Stimulated activated CD8-positive, alpha-beta memory T cell treated with anti-CD3 and anti-CD28 coated beads, Interleukin-15, amount 100 ng/mL, for 1 hour (primary cell): ENCODE measurements at regions not wholly inside any gene's neighbourhood (a gene's known extent, or its start where the extent isn't known, plus 50 kb on each side); places are given as distances from the start of the nearest gene placed in this dataset.
"Not testable (repeated sequence)": the region's sequence is repeated elsewhere in the genome, so short reads cannot be mapped to it uniquely, and the experiment has no call there.

ENCODE experiments used
- DNase-seq: peaks from one replicate; pipeline ENCODE4 v3.0.0-alpha.2; 2020; ENCODE audit warnings: low read depth

GRCh38 chr5:96483878-96484277, 50.8 kb upstream of the PCSK1 start:
- no peak for DNase-seq

- DNase-seq, result no peak
Measured at GRCh38 chr5:96487859-96488258, 54.8 kb upstream of the PCSK1 start.

DNA sequence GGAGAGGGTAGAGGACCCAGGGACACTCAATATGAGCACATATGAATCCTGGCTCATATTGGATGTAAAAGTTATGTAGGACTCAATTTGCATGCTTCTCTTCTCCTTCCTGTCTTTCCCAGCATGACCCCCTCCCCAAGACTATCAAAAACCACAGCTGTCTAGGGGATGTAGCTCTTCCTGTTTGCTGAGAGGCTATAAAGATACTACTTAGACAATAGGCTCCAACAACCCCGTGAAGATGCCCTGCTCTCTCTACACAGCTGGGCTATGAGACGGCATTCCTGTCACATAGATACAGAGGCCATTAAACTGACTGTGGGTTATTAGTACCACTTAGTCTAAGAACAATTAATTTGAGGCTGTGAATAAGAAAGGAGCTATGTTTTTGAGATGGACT, 56.5 kb upstream of the PCSK1 start:
- no peak for DNase-seq

DNA sequence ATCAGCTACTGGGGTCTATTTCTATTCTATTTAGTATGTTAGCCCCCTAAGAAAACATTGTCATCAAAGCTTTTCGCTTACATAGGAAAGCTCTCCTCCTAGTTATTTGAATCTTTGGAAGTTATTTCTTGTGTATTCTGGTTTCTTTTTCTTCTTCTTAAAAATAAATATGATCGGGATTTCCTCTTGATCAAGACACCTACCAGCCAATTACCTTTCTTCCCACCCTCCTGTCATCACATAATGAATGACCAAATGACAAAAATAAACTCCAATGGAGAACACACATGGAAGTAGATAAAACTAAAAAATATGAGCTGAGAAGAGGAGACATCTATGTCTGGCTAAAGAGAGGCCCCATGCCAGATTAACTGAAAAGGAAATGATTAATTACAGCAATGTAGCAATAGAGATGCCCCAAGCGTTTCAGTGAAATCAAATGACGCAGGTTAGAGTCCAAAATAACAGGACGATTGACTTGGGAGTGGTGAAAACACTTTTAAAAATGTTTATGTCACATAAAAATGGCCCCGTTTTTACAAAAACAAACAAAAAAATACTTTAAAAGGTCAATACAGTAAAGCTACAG, 59.5 kb upstream of the PCSK1 start:
- no peak for DNase-seq

- DNase-seq, result no peak
Measured at GRCh38 chr5:96493219-96493790, 60.3 kb upstream of the PCSK1 start.

GRCh38 chr5:96495412-96495811, 62.4 kb upstream of the PCSK1 start:
- not testable (repeated sequence) for DNase-seq

GRCh38 chr5:96497027-96497426, 64.0 kb upstream of the PCSK1 start:
- DNase-seq, result not testable (repeated sequence)

- DNase-seq, result no peak
Measured at GRCh38 chr5:96499753-96500345, 66.8 kb upstream of the PCSK1 start.

GRCh38 chr5:96501991-96502646, 69.1 kb upstream of the PCSK1 start:
- DNase-seq, result no peak

DNA sequence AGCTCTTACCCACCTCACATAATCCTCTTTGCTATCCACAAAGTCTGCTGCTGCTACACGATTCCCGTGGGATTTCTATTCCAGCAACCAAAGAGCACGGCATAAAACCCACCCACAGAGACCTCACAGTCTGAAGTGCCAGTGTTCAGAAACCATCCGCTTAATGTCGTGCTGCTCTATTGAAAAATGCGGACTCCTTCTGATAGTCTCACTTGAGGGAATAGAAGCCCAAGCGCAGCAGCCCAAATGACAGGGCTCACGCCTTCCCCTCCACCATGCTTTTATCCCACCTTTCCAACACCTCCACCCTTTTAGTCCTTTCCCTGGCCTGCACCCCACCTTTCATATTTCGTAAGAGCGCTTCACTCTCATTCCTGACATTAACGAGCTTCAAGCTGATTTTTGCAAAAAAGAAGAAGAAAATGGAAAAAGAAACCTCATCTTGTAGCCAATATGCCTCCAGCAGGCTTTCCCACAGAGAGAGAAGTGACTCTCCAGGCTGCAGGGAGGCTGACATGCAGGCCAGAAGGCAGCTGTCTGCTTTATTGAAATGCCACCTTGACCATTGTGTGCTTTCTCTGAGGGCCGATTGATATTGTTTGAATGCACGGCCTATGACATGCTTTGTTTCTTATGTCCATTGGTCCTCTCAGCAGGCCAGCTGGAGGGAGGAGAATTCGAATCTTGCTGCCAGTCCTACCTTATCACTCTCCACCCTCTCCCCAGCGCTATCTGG, 70.6 kb upstream of the PCSK1 start:
- DNase-seq, result no peak

DNA sequence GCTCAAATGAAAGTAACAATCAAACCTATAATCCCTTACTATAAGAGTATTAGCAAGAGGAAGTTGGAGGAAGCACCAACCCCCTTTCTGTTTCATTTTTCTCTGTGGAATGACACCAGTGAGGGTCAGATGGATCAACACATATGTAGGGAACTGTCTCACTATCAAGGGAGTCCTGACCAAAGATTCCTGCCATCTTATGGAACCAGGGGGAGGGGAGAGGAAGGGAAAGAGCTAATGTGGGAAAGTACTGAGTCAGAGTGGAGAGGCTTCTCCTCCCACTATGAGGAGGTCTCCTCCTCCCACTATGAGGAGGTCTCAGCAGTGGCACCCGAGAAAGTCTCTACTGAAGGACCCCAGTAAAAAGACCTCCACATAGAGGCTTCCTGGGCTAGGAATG, 73.3 kb upstream of the PCSK1 start:
- no peak for DNase-seq

GRCh38 chr5:96506866-96507527, 73.9 kb upstream of the PCSK1 start:
- DNase-seq, result no peak

DNA sequence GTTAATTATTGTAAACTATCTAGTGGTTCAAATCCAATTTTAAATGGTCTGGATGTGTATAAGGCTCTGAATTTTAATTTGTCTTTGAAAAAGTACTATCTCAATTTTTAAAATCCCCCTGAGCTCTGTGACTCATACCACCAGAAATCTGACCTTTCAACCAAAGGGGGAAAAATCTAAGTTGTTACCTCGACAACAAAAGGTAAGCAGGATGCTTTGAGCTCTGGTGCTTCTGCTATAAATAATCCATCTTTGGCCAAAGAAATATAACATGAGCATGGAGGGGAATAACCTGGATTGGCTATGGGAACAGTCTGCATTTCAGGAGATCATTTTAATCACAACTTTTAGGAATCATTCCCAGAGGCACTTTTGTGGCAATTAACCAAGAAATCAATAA, 76.3 kb upstream of the PCSK1 start:
- DNase-seq, result no peak

DNA sequence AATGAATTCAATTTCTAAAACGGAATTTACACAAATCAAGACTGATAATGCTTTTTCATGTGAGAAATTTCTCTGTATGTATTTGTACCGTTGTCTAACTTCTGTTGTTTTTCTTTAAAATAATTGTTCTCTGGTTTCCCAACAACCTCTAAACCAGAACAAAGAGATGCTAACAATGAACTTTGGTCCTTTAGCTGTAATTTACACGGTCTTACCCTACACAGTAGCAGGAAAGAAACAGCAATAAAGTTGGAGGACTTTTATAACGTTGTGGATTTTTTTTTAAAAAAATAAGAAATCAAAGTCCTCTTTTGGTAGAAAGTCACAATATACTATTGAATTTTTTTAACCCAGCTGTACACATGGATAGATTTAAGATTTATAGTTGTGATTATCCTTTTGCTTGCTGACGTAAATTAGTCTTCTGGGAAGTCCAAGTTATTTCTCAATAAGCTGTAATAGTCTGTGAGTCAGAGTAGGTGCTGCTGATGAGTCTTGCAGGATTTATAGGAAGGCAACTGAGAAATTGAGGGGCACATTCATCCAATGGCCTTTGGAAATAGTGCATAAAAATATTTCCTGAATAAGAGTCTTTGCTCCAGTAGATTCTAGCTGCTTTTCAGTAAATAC, 76.8 kb upstream of the PCSK1 start:
- no peak for DNase-seq

DNA sequence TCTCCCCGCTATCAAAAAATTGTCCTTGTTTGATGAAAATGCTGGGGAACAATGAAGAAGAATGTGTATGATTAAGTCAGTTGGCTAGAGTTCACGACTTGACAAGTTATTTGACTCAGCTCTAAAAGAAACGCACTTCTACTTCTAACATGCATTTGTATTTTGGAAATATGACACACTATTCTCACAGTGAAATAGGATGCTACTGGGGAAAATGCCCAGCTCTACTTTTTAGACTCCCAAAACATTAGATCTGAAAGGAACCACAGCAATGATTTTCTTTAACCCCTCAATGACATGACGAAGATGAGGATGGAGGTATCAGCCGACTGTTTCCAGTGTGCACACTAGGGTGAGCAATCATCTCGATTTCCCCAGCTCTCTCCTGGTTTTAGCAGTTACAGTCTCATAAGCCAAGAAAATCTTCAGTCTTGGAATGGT, 83.6 kb upstream of the PCSK1 start:
- DNase-seq, result no peak

GRCh38 chr5:96517295-96517694, 84.2 kb upstream of the PCSK1 start:
- DNase-seq, result no peak

- DNase-seq, result no peak
Measured at GRCh38 chr5:96520345-96520744, 87.3 kb upstream of the PCSK1 start.

DNA sequence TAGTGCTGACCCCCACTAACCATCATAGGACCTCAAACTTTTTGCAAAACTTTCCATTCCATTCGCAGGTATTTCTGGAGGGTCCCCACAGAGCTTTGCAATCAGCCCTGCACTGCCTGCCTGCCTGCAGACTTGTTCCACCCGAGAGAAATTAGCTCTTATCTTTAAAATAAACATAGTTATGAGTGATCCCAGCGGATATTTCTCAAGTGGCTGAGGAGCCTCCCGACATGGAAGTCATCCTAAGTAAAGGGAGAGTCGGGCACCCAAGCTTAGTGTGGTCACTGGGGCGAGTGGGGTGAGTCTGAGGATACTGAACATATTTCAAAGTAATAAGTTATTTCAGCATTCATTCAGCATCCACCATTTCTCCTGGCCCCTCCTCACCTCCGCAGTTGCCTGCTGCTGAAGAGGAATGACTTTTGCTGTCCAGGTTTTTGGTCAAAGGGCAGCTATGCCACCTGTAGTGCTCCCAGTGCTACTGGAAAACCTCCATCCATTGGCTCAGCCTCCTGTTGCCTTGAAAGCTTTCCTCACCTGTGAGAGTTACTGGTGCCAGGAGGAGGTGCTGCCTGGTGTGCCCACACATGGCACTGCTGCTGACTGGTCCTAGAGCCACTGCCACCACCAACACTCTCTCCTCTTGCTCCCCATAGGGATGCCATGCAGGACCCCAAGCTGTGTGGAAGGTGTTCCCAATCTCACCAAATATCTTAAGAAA, 89.7 kb upstream of the PCSK1 start:
- DNase-seq, result no peak

DNA sequence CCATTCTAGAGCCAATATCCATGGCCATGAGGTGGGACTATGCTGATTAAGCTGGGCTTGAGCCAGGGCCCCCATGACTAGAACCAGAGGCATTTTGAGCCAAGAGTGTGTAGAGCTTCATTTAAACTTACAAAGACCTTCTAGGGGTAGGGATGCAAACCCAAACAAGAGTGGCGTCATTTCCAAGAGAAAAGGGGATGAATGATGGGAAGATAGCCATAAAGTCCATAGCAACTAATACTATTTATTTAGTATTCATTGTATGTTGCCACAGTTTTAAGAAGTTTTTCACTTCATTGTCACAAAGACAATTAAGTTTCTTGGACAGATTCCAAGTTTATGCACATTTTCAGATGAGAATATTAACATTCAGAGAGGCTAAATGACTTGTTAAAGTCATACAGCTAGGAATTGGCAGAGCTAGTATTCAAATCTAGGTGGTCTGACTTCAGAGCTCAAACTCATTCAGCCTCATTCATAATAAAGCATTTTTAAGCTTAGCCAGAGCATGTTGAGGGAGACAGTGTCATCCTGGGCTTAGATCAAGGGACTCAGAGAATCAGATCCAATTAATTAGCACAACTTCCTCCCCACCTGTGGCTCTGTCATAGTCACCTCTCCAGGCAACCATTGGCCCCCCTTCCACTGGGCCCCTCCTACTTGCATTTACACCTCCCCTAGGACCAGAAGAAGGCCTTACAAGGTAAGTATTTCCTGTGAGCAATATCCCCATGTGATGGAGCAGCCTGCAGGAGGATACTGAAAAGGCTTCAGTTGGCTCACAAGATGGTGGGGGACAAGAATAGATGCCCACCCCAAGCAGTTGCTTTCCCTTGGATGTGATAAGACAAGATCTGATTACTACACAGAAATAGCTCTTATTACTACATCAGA, 95.0 kb upstream of the PCSK1 start:
- DNase-seq, result no peak
